ENCODE measurements at regions not wholly inside any gene's neighbourhood (a gene's known extent, or its start where the extent isn't known, plus 50 kb on each side); places are given as distances from the start of the nearest gene placed in this dataset.
"Not testable (repeated sequence)": the region's sequence is repeated elsewhere in the genome, so short reads cannot be mapped to it uniquely, and the experiment has no call there.

GRCh38 chr18:73516056-73516455 lies 631.6 kb downstream of the FBXO15 start:
- not testable (repeated sequence) for DNase-seq

- DNase-seq: no peak
Measured at GRCh38 chr18:73514449-73514848, 633.2 kb downstream of the FBXO15 start.

GRCh38 chr18:73511771-73512503 lies 635.7 kb downstream of the FBXO15 start:
- no peak for DNase-seq

DNA sequence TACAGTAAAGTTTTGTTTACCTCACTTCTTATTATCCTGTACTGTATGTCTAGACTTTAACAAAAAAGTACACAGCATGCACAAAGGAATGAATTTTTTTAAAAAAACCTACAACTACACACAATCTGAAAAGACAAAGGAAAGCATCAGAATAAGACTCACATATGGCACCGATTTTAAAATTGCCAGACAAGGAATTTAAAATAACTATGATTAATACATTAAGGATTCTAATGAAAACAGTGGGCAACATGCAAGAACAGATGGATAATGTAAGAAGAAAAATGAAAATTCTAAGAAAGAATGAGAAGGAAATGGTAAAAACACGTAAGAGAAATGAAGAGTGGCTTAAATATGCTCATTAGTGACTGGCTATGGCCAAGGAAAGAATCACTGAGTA lies 638.2 kb downstream of the FBXO15 start:
- no peak for DNase-seq

DNA sequence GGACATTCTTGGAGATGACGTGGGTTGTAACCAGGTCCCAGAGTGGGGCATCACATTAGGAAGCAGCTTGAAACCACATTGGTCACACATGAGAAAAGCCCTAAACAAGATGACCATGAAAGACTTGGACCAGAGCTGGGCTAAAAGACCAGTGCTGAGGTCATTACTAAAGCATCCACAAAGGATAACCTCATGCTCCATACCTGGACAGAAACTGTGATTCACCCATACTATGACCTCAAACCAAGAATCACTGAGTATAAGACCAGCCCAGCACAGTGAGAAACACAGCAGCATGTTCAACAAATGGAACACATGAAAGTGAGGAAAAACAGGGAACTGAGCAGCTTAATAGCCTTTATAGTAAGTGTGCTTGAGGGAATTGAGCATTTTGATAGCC lies 635.5 kb upstream of the NETO1 start:
- no peak for DNase-seq

DNA sequence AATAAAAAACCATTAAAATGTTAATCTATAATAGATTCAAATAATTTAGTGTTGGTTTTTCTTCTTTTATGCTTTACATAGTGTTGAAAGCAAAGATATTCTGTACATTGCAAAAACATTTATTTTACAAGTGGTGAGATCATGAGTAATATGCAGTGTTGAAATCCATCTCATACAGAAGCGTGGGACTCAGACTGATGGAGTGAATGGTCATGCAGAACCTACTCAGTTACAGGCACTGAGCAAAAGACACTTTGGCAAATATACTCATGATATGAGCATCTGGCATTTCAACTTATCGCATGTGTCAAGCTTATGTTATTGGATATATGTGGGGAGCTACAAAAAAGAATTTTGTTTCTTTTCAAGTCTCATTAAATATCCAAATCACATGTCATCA lies 620.2 kb upstream of the NETO1 start:
- no peak for DNase-seq

- no peak for DNase-seq
Measured at GRCh38 chr18:73485166-73485565, 617.4 kb upstream of the NETO1 start.

GRCh38 chr18:73482901-73483300 lies 615.1 kb upstream of the NETO1 start:
- DNase-seq: no peak

DNA sequence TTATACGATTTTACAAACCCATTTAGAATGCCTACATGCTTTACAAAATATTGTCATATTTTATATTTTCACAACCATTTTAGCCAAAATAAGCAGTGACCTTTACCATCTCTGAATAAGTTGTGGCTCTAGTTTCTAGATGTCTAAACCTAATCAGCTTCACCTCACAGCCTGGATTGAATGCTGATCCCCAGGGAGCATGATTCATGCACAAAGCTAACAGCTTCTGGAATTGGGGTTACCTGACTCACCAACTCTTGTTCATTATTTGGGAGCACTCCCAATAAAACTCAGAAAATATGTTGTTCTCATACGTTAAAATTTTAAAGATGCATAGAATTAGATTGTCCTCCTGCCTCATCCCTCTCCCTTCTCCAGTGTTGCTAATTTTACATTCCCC lies 611.7 kb upstream of the NETO1 start:
- no peak for DNase-seq

DNA sequence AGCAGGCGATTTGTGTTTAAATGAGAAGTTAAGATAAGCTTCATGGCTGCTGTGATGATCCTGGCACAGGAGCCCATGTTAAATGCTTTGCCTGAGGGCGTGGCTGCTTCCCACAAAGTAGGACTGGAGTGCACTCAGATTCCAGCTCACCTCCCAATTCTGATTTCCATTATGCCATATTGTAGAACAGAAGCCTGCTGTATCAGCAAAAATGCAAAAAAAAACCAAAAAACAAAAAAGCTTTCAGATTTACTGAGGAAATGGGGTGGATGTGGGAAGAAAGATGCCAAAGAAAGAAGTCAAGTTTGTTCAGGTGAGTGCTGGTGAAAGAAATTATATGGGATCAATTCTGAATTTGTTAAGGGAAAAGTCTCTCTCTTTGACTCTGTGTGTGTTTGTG lies 610.4 kb upstream of the NETO1 start:
- no peak for DNase-seq

DNA sequence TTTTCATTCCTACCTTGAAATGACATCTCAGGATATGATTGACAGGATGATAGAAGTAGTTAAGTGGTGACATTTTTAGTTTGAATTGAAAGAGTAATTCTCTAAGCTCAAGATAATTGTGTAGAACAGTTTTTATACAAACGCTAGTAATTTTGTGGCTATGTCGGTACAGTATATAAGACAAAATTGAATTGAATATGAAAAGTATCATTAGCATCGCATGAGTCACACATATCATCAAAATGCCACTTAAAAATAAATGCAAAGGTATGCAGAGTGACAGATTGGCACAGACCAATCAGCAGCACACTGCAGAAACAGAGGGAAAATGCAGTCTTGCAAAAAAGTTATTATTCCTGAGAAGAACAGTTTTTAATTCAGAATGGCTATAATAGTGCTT lies 608.2 kb upstream of the NETO1 start:
- no peak for DNase-seq

DNA sequence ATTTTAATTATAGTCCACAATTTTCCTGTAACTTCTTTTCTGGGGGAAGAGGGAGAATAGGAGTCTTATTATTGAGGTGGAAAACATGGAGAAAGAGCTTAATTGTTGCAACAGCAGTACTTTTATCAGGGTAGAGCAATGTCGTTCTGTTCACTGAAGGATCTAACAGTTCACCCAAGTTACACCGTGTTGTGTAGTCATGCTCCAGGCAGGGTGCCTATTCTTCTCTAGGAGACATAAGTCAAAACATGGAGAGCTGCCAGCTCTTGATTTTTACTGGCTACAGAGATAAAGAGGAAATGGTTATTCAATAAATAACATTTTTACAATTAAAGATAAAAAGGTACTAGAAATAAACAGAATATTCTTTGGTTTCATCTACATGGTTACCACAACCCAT lies 594.3 kb upstream of the NETO1 start:
- no peak for DNase-seq

- no peak for DNase-seq
Measured at GRCh38 chr18:73461780-73462059, 593.9 kb upstream of the NETO1 start.

DNA sequence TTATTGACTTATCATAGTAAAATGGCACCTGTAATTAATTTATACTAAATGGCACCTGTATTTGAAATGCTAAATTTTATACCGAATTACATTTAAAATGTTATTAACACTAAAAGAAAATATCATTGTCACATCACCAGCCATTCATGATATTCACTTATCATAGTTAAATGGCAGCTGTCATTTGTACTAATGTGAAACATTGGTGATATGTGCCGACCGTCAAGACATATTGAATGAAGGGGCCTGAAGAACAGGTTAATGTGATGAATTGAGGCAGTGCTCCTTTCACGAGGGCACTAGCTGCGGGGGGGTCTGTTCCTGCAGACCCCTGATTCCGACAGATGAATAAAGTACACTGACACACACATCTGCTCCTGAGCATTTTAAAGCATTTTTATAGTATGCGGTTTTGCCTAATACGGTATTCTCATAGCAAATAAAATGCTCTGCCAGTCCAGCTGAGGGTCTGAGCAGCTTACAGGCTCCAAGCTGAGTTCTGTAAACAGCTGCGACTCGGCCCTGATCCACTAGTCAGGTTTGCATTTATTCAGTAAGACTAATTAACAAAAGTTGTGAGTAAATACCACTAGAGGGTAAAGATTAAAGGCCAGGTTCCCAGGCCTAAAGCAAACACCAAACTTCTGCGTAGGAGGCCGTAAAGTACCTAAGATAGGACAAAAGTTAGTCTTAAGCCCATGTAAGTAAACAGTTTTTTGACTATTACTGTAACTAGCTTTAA lies 593.4 kb upstream of the NETO1 start:
- no peak for DNase-seq

GRCh38 chr18:73458186-73458964 lies 590.6 kb upstream of the NETO1 start:
- DNase-seq: no peak

DNA sequence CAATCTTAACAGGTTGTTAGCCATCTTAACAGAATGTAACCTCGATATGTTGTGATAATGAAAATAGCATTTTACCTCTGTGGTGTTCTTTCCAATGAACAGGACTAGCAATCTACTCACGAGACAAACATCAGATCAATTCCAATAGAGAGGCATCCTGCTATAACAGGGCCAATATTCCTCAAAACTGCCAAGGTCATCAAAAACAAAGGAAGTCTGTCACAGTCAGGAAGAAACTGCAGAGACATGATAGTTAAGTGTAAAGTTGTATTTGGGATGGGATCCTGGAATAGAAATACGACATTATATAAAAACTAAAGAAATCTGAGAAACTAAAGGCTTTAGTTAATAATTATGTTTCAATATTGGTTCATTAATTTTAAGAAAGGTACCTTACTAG lies 588.9 kb upstream of the NETO1 start:
- no peak for DNase-seq

GRCh38 chr18:73452866-73453265 lies 585.1 kb upstream of the NETO1 start:
- DNase-seq: no peak

DNA sequence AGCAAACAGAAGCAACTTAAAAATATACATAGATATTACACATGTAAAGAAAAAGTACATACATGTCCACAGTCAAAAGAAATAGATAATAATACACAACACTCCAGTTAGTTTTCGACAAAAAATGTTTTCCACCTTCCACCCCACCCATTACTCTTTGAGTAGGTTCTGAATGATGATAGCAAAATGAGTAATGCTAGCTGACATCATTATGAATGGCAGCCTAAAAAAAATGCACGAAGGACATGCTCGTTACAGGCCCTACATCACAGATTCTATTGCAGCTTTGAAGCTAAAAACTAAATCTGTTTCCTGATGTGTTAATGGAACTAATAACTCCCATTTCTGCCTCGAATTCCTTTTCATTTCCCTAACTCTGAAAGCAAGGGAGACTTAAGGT lies 578.7 kb upstream of the NETO1 start:
- no peak for DNase-seq

- no peak for DNase-seq
Measured at GRCh38 chr18:73431620-73432019, 563.8 kb upstream of the NETO1 start.

DNA sequence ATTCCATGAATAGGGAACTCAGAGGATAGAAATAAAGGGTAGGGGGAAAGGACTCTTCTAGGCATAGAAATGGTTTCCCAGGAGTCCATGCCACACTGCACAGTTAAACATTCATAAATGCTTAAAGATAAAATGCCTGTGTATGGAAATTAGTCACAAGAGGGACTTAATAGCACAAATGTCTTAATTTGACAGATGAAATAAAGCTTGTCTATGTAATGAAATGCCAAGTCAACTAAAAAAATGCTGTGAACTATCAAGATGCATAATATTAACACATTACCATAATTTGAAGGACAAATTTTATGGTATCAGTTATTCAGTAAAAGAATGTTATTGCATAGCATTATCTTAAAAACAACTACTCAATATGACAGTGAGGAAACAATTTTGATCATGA lies 553.2 kb upstream of the NETO1 start:
- no peak for DNase-seq

DNA sequence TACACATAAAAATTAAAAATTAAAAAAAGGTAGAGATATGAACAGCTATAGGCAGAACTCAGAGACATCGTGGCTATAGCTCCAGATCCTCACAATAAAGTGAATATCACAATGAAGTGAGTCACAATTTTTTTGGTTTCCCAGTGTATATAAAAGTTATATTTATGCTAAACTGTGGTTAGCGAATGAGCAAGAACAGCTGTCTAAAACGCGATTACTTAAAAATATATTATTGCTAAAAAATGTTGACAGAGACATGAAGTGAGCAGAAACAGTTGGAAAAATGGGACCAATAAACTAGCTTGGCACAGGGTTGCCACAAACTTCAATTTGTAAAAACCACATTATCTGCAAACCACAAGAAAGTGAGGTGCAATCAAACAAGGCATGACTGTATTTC lies 551.7 kb upstream of the NETO1 start:
- DNase-seq: no peak

- DNase-seq: no peak
Measured at GRCh38 chr18:73414598-73414997, 546.8 kb upstream of the NETO1 start.

GRCh38 chr18:73414069-73414468 lies 546.3 kb upstream of the NETO1 start:
- no peak for DNase-seq

- no peak for DNase-seq
Measured at GRCh38 chr18:73409242-73409641, 541.5 kb upstream of the NETO1 start.

Measured in hippocampal formation (tissue), 2 donors.